WI38 (cell line): ENCODE measurements at regions not wholly inside any gene's neighbourhood (a gene's known extent, or its start where the extent isn't known, plus 50 kb on each side); places are given as distances from the start of the nearest gene placed in this dataset.
"Not testable (repeated sequence)": the region's sequence is repeated elsewhere in the genome, so short reads cannot be mapped to it uniquely, and the experiment has no call there.

Source experiments
- H3K4me3 ChIP-seq: 2 replicates; pipeline ENCODE4 v1.5.1; 2011; ENCODE audit warnings: low read depth, mild to moderate bottlenecking, control low read depth, low read length
- CTCF ChIP-seq: IDR thresholded peaks from 2 replicates; pipeline ENCODE4 v1.5.1; 2012; ENCODE audit warnings: low read depth, mild to moderate bottlenecking, control low read depth, low read length

DNA sequence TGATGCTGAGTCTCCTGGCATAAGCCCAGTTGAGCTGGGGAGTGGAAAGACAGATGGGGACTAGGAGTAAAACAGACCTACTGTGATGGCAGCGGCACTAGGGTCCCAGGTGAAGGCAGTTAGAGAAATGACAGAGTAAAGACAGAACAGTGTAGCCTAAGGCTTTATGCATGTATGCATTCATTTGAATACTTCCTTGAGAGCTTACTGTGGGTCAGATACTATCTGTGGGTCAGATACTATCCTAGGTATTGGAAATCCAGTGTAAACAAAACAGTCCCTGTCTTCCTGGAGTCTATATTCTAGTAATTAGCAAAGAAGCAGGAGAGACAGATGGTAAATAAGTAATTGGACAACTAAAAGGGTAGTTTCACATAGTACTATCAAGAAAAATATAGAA, 73.7 kb upstream of the LRCH1 start:
- no peak for TF ChIP-seq CTCF
- H3K4me3 ChIP-seq: no peak overlapping the region

DNA sequence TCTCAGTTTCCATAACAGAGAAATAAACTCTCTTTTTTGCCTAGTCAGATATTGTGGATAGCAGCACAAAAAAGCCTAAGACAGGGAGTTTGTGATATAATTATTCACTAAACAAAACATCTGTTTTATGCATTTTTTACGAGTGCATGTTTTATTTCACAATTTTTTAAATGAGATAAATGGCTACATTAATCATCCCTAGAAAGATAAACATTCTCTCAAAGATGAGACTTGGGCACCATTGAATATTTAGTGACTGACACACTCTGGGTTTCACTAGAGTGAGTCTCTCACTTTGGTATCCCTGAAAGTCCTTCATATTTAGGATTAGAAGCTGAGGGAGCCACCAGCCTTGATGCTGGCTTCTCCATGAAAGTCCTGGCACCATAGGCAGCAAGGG, 74.3 kb upstream of the LRCH1 start:
- no peak overlapping the region for H3K4me3 ChIP-seq
- no peak for TF ChIP-seq CTCF

- TF ChIP-seq CTCF: no peak
- H3K4me3 ChIP-seq: no peak overlapping the region
These were observed 76.8 kb upstream of the LRCH1 start for GRCh38 chr13:46476174-46476573.

GRCh38 chr13:46475541-46475991, 77.4 kb upstream of the LRCH1 start:
- H3K4me3 ChIP-seq: no peak overlapping the region
- no peak for TF ChIP-seq CTCF

DNA sequence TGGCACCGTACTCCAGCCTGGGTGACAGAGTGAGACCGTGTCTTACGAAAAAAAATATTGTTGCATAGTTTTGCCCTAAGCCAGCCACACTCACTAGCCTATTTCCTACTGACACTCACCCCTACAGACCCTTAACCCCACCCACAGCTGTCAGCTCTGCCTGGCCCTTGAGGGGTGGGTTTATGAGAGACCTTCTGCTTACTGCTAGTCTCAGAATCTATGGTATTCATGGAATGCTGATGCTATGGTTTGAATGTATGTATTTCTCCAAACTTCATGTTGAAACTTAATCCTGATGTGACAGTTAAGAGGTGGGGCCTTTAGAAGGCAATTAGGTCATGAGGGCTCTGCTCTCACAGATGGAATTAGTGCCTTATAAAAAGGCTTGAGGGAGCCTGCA, 79.2 kb upstream of the LRCH1 start:
- no peak overlapping the region for H3K4me3 ChIP-seq
- no peak for TF ChIP-seq CTCF

GRCh38 chr13:46472384-46472783, 80.6 kb upstream of the LRCH1 start:
- TF ChIP-seq CTCF: no peak
- H3K4me3 ChIP-seq: no peak overlapping the region

DNA sequence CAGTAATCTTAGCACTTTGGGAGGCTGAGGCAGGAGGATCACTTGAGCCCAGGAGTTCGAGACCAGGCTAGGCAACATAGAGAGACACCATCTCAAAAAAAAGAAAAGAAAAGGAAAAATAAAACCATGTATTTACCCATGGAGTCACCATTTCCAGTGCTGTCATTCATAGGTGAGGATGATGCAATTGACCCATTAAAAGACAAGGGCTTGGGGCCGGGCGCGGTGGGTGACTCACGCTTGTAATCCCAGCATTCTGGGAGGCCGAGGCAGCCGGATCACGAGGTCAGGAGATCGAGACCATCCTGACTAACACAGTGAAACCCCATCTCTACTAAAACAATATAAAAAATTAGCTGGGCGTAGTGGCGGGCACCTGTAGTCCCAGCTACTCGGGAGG, 82.6 kb upstream of the RUBCNL start:
- H3K4me3 ChIP-seq: not testable (repeated sequence)
